HG03575 (cell line): ENCODE measurements at regions not wholly inside any gene's neighbourhood (a gene's known extent, or its start where the extent isn't known, plus 50 kb on each side); places are given as distances from the start of the nearest gene placed in this dataset.

Experiments
- ATAC-seq: cut with Tn5 transposase; IDR thresholded peaks from one replicate; pipeline ENCODE4 v1.9.1; 2021; ENCODE audit not compliant: unreplicated experiment, insufficient number of reproducible peaks, low FRiP score; ENCODE audit errors: extremely low read depth

- ATAC-seq = peak; percentile 55
Measured at GRCh38 chrX:45710081-45710801, 509.6 kb upstream of the DIPK2B start.

GRCh38 chrX:45709381-45709780 is 508.7 kb upstream of the DIPK2B start:
- no peak for ATAC-seq

GRCh38 chrX:45699158-45699557 is 498.5 kb upstream of the DIPK2B start:
- no peak for ATAC-seq

- no peak for ATAC-seq
Measured at GRCh38 chrX:45697591-45697990, 496.9 kb upstream of the DIPK2B start.

GRCh38 chrX:45696736-45697135 is 496.1 kb upstream of the DIPK2B start:
- ATAC-seq = no peak

GRCh38 chrX:45689971-45690370 is 489.3 kb upstream of the DIPK2B start:
- no peak for ATAC-seq

GRCh38 chrX:45683914-45684313 is 483.2 kb upstream of the DIPK2B start:
- no peak for ATAC-seq

GRCh38 chrX:45681891-45682290 is 481.2 kb upstream of the DIPK2B start:
- ATAC-seq = no peak

GRCh38 chrX:45669715-45670340 is 469.2 kb upstream of the DIPK2B start:
- ATAC-seq = no peak

GRCh38 chrX:45668686-45669443 is 468.2 kb upstream of the DIPK2B start:
- ATAC-seq = no peak

- ATAC-seq = no peak
Measured at GRCh38 chrX:45667666-45668065, 467.0 kb upstream of the DIPK2B start.

GRCh38 chrX:45664727-45665290 is 464.1 kb upstream of the DIPK2B start:
- ATAC-seq = no peak

- no peak for ATAC-seq
Measured at GRCh38 chrX:45660477-45660876, 459.8 kb upstream of the DIPK2B start.

- ATAC-seq = no peak
Measured at GRCh38 chrX:45633419-45633818, 432.7 kb upstream of the DIPK2B start.

GRCh38 chrX:45632506-45632905 is 431.8 kb upstream of the DIPK2B start:
- ATAC-seq = no peak

GRCh38 chrX:45630078-45630477 is 429.4 kb upstream of the DIPK2B start:
- ATAC-seq = no peak

GRCh38 chrX:45628041-45628440 is 427.4 kb upstream of the DIPK2B start:
- no peak for ATAC-seq

- ATAC-seq = no peak
Measured at GRCh38 chrX:45623266-45623665, 422.6 kb upstream of the DIPK2B start.

GRCh38 chrX:45622538-45622937 is 421.9 kb upstream of the DIPK2B start:
- no peak for ATAC-seq

- ATAC-seq = no peak
Measured at GRCh38 chrX:45622042-45622423, 421.4 kb upstream of the DIPK2B start.
